GM21526 (cell line): ENCODE measurements at regions not wholly inside any gene's neighbourhood (a gene's known extent, or its start where the extent isn't known, plus 50 kb on each side); places are given as distances from the start of the nearest gene placed in this dataset.
"Not testable (repeated sequence)": the region's sequence is repeated elsewhere in the genome, so short reads cannot be mapped to it uniquely, and the experiment has no call there.

Experiments
- ATAC-seq: cut with Tn5 transposase; IDR thresholded peaks from one replicate; pipeline ENCODE4 v1.9.1; 2021; ENCODE audit warnings: moderate library complexity; ENCODE audit not compliant: unreplicated experiment, low FRiP score

GRCh38 chr3:164023480-164023879 is 1054.8 kb downstream of the SI start:
- no peak for ATAC-seq

GRCh38 chr3:164018500-164018899 is 1059.8 kb downstream of the SI start:
- no peak for ATAC-seq

- no peak for ATAC-seq
Measured at GRCh38 chr3:164007765-164008164, 1070.5 kb downstream of the SI start.

- ATAC-seq = no peak
Measured at GRCh38 chr3:164004205-164004604, 1074.1 kb downstream of the SI start.

GRCh38 chr3:164003016-164003415 is 1075.3 kb downstream of the SI start:
- ATAC-seq = not testable (repeated sequence)

- ATAC-seq = no peak
Measured at GRCh38 chr3:163983940-163984339, 1094.4 kb downstream of the SI start.

- ATAC-seq = no peak
Measured at GRCh38 chr3:163971861-163972260, 1106.4 kb downstream of the SI start.

- no peak for ATAC-seq
Measured at GRCh38 chr3:163957072-163957471, 1121.2 kb downstream of the SI start.

- ATAC-seq = no peak
Measured at GRCh38 chr3:163953526-163953925, 1124.8 kb downstream of the SI start.

GRCh38 chr3:163952499-163952898 is 1125.8 kb downstream of the SI start:
- ATAC-seq = no peak

GRCh38 chr3:163951397-163951987 is 1126.8 kb downstream of the SI start:
- ATAC-seq = no peak

- ATAC-seq = no peak
Measured at GRCh38 chr3:163946785-163947184, 1131.5 kb downstream of the SI start.

GRCh38 chr3:163943664-163944063 is 1134.6 kb downstream of the SI start:
- no peak for ATAC-seq

GRCh38 chr3:163939926-163940325 is 1138.4 kb downstream of the SI start:
- no peak for ATAC-seq

- ATAC-seq = no peak
Measured at GRCh38 chr3:163936543-163936942, 1141.8 kb downstream of the SI start.

- ATAC-seq = no peak
Measured at GRCh38 chr3:163935411-163935810, 1142.9 kb downstream of the SI start.

- no peak for ATAC-seq
Measured at GRCh38 chr3:163929069-163929652, 1149.1 kb downstream of the SI start.

- ATAC-seq = no peak
Measured at GRCh38 chr3:163927521-163927920, 1150.8 kb downstream of the SI start.

GRCh38 chr3:163924600-163924999 is 1153.7 kb downstream of the SI start:
- no peak for ATAC-seq

GRCh38 chr3:163919154-163919553 is 1159.1 kb downstream of the SI start:
- ATAC-seq = no peak

GRCh38 chr3:163916596-163917560 is 1161.4 kb downstream of the SI start:
- ATAC-seq = no peak

GRCh38 chr3:163915280-163915679 is 1163.0 kb downstream of the SI start:
- no peak for ATAC-seq
